Activated CD8-positive, alpha-beta T cell treated with anti-CD3 and anti-CD28 coated beads for 36 hours (primary cell): ENCODE measurements at regions not wholly inside any gene's neighbourhood (a gene's known extent, or its start where the extent isn't known, plus 50 kb on each side); places are given as distances from the start of the nearest gene placed in this dataset.

ENCODE experiments used
- ATAC-seq: fragments of 200-7000 bp; cut with Tn5 transposase; one replicate; pipeline ENCODE4 v1.10.0; 2021; ENCODE audit warnings: mild to moderate bottlenecking, moderate library complexity
- CTCF ChIA-PET: fragments of 350-600 bp; sonication (Branson Sonifier 250); formaldehyde crosslinking; loops from one replicate; lab custom pipeline; 2021; ENCODE audit warnings: antibody characterized with exemption; lab: Charles Lee
- POLR2A ChIA-PET: fragments of 350-600 bp; sonication (Branson Sonifier 250); formaldehyde crosslinking; loops from one replicate; lab custom pipeline; 2021; ENCODE audit warnings: antibody characterized with exemption; lab: Charles Lee
- DNase-seq: peaks from one replicate; pipeline ENCODE4 v3.0.0-alpha.2; 2020
- H3K27ac Mint-ChIP-seq: one replicate; pipeline ENCODE4 v1.8.0; 2021; ENCODE audit warnings: mild to moderate bottlenecking, mixed read lengths
- H3K27me3 Mint-ChIP-seq: one replicate; pipeline ENCODE4 v1.8.0; 2021; ENCODE audit warnings: mixed read lengths
- H3K36me3 Mint-ChIP-seq: one replicate; pipeline ENCODE4 v1.8.0; 2021; ENCODE audit warnings: low read depth, mixed read lengths
- H3K4me1 Mint-ChIP-seq: one replicate; pipeline ENCODE4 v1.8.0; 2021; ENCODE audit warnings: low read depth, mixed read lengths
- H3K4me3 Mint-ChIP-seq: one replicate; pipeline ENCODE4 v1.8.0; 2021; ENCODE audit warnings: mild to moderate bottlenecking, moderate library complexity, mixed read lengths
- H3K9me3 Mint-ChIP-seq: one replicate; pipeline ENCODE4 v1.8.0; 2021; ENCODE audit warnings: mixed read lengths
- CTCF ChIP-seq: fragments of 200-600 bp; IDR thresholded peaks from one replicate; pipeline ENCODE4 v1.8.0; 2022; ENCODE audit warnings: antibody characterized with exemption, mild to moderate bottlenecking
- intact Hi-C: fragments of 100-400 bp; cut with micrococcal nuclease; formaldehyde crosslinking; loops from one replicate; pipeline ENCODE4 v1.10.0; 2022

DNA sequence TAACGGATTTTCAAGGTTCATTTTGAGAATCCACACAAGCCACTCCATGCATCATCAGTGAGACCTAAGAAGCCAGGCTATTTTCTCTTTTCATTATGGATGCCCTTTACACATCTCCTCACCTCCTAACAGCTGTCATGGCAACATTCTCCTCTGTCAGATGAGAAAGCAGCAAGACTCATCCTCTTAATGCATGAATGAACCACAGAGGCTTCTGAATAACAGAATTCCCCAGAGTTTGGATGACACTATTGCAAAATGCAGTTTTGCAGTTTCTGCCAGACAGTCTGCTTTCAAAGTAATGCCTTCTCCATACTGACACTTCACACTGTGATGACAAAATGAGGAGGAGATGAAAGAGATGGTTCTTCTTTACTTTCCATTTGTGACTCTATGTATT, 286.7 kb upstream of the GRIP1 start:
- intact Hi-C loops: no loop called here
- CTCF ChIA-PET: no interaction called here
- peaks cover 30% of the 10 kb centered on the region for H3K4me1 Mint-ChIP-seq
- ATAC-seq (peak; percentile 17), DNase-seq (no peak)
- TF ChIP-seq CTCF: no peak
- no peaks in the 10 kb centered on the region for H3K36me3 Mint-ChIP-seq
- POLR2A ChIA-PET: no interaction called here
- no peak overlapping the region for H3K4me3 Mint-ChIP-seq
- peaks cover 3% of the 10 kb centered on the region for H3K9me3 Mint-ChIP-seq
- no peak overlapping the region for H3K27ac Mint-ChIP-seq
- no peaks in the 10 kb centered on the region for H3K27me3 Mint-ChIP-seq

- Mint-ChIP-seq H3K27me3 (peaks cover 5% of the 10 kb centered on the region), H3K4me1 (peaks cover 4% of the 10 kb centered on the region), H3K36me3 (no peaks in the 10 kb centered on the region), H3K4me3 (no peak overlapping the region), H3K9me3 (no peaks in the 10 kb centered on the region), H3K27ac (no peak overlapping the region)
- ChIA-PET POLR2A (no interaction called here), CTCF (interaction anchor here (1.3 kb wide), 1 partner anchor 26 kb away, joined by 3 read pairs; no protein-coding TSS in a partner anchor)
- no peak for TF ChIP-seq CTCF
- intact Hi-C loops: no loop called here
- DNase-seq (no peak), ATAC-seq (no peak)
Observed at GRCh38 chr12:66971816-66972215, 292.9 kb upstream of the GRIP1 start.

DNA sequence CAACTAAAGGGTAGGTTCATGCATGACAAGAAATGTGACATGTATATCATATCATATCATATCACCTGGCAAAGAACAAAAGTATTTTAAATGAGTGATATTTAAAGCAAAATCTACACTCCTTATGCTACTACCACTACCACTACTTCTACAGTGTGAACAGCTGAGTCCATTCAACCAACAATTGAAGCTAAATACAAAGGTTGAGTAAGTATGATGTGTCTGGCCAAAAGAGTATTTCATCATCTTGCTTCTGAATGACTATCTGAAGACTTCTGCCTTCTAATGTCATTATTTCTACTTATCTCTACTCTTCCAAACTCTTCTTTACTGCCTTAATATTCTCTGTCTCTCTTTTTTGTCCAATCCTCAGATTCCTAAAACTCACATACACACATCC, 292.6 kb upstream of the CAND1 start:
- DNase-seq: no peak
- ATAC-seq: no peak
- no peaks in the 10 kb centered on the region for H3K4me1 Mint-ChIP-seq
- peaks cover 8% of the 10 kb centered on the region for H3K27me3 Mint-ChIP-seq
- no peaks in the 10 kb centered on the region for H3K9me3 Mint-ChIP-seq
- ChIA-PET POLR2A (no interaction called here), CTCF (interaction anchor here (1.0 kb wide), 1 partner anchor 57 kb away, joined by 3 read pairs; no protein-coding TSS in a partner anchor)
- no peak for TF ChIP-seq CTCF
- H3K27ac Mint-ChIP-seq: no peak overlapping the region
- H3K4me3 Mint-ChIP-seq: no peak overlapping the region
- intact Hi-C loops: no loop called here
- H3K36me3 Mint-ChIP-seq: no peaks in the 10 kb centered on the region

DNA sequence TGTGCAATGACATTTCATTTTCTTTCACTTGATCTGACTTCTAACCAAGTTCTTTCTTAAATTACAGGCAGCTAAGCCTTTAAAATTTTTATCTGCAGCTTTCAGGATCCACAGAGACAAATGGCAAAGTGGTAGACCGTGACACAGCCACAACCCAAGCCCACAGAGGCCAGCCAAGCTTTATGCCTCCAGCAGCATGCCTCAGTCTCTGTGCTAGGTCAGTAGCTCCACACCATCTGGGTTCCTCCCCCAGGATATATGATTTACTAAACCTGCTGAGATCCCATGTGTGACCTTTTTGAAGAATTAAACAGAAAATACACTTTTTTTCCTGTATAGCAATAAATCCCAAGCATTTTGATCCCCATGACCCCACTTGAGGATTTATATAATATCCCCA, 290.4 kb upstream of the CAND1 start:
- no peak for TF ChIP-seq CTCF
- Mint-ChIP-seq H3K27me3 (peaks cover 10% of the 10 kb centered on the region), H3K9me3 (no peaks in the 10 kb centered on the region), H3K4me3 (no peak overlapping the region), H3K4me1 (no peaks in the 10 kb centered on the region), H3K27ac (no peak overlapping the region), H3K36me3 (no peaks in the 10 kb centered on the region)
- no peak for DNase-seq
- intact Hi-C loops: no loop called here
- ATAC-seq: no peak
- CTCF ChIA-PET: no interaction called here
- POLR2A ChIA-PET: no interaction called here

GRCh38 chr12:66979251-66979650, 289.9 kb upstream of the CAND1 start:
- Mint-ChIP-seq H3K4me1 (no peaks in the 10 kb centered on the region), H3K27me3 (peaks cover 9% of the 10 kb centered on the region), H3K36me3 (no peaks in the 10 kb centered on the region), H3K9me3 (no peaks in the 10 kb centered on the region), H3K4me3 (no peak overlapping the region), H3K27ac (no peak overlapping the region)
- ChIA-PET CTCF (no interaction called here), POLR2A (no interaction called here)
- intact Hi-C loops: no loop called here
- ATAC-seq (no peak), DNase-seq (no peak)
- TF ChIP-seq CTCF: no peak
